HG02840 (cell line): ENCODE measurements at regions not wholly inside any gene's neighbourhood (a gene's known extent, or its start where the extent isn't known, plus 50 kb on each side); places are given as distances from the start of the nearest gene placed in this dataset.
"Not testable (repeated sequence)": the region's sequence is repeated elsewhere in the genome, so short reads cannot be mapped to it uniquely, and the experiment has no call there.

Source experiments
- ATAC-seq: cut with Tn5 transposase; IDR thresholded peaks from one replicate; pipeline ENCODE4 v1.9.1; 2021; ENCODE audit warnings: mild to moderate bottlenecking, moderate library complexity, moderate number of reproducible peaks; ENCODE audit not compliant: unreplicated experiment, low FRiP score

DNA sequence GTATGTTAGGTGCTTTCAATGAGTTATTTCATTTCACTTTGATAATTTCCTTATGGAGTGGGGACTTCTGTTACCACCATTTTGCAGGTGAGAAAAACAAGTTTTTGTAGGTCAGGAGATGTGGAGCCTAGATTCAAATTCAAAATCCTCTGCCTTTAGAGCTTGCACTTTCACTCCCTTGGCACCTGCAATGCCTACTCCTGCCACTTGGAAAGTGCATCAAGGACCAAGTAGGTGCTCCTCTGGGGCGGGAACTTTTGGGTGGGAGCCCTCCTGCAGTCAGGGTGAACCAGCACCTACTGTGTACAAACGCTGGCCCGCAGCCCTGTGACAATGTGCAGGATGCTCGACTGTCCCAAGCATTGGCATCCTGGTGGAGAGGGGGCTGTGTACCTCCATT lies 199.0 kb downstream of the EMX2 start:
- ATAC-seq = no peak

DNA sequence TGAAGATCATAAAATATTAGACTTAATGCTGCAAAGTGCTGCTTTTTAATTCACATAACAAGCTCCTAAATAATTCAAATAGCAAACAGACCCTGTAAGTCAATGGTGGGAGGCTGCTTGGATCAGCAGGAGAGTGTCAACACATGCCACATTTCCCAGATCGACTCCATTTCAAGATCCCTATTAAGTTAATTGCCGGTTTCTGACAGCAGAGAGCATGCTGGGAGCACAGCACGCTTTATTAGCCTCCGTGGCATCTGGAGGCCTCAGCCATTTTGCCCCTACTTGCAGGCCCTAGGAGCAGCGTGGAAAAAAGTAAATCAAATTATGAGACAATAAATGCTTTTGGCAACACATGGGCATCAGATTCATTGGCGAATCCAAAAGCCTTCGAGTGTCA lies 201.0 kb downstream of the EMX2 start:
- ATAC-seq = no peak

DNA sequence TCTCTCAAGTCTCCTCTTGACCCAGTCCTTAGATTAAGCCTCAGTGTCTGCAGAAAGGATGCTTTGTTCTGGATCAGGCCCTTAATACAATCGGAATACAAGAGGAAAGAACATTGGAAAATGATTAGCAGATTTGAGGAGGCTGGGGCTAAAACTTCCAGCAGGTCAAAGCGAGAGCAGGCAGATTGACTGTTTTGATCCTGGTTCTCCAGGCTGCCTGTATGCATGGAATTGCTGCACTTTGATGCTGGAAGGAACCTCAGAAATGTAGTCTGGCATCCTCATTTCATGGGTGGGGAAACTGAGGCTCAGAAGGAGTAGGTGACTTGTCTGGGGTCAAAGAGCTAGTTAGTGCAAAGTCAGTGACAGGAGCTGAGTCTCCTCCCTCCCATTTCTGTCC lies 202.8 kb downstream of the EMX2 start:
- no peak for ATAC-seq

DNA sequence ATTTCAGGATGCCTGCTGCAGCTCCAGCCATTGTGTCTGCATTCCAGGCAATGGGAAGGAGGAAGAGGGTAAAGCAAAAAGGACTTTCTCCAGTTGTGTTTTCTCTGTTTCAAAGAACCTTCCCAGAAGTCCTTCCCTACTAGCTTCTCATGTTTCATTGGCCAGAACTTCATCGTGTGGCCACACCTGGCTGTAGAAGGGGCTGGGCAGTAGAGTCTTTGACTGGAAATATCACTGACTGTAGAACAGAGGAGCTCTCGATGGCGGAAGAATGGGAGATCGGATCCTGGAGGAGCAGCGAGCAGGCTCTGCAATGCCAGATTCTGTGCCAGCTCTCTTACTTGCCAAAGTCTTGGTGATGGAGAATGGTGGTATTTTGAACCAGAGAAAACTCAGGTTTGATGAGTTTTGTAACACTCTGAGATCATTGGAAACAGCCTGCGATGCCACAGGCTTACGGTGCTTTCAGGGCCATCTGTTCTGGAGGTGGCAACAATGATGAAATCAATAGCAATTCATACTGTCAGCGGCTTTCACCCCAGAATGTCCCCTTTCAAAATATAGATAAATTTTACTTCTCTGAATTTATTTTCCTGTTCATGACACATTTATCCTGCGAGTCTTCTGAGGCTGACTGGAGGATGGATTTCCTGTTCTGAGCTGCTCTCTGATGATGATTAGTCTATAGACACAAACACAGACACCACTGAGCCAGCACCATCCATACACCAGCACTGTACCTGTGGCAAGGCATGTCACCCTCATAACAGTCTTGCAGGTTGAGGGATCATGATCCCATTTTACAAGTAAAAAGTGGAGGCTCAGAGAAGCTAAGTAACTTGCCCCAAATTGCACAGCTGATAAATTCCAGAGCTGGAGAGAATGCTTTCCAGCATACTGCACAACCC lies 204.2 kb downstream of the EMX2 start:
- no peak for ATAC-seq

DNA sequence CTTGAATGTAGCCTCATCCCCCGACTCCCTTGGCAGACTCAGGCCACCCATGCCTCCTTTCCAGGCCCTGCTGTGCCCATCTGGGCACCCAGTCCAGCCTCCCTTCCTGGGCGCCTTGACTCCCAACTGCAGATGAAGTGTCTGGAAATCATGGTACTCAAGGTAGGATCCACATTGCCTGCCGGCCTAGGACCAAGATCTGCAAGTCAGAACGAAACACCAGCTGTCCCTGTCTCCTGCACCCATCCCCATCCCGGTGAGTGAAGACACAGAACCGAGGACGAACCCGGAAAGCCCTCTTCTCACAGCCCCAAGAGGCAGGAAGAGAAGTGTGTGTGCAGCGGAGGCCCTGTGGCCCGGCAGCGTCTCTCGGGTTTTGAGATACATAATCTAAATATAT lies 205.1 kb downstream of the EMX2 start:
- ATAC-seq = no peak

DNA sequence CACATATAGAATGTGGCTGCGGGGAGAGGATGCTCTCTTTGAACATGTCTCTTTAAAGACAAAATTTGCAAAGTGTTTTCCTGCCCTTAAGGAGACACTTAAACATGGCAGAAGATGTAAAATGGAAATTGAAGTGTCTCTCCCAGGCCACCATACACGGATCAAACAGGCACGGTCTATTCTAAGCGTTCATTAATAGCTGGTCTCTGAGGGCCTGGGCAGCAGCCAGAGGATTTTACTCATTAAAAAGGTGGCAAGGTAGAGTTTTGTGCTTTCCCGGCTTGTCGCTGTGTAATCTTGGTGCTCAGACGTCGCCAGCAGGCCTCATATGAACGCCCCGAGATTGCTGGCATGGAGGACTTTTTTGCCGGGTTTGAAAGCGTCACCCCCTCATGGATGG lies 205.5 kb downstream of the EMX2 start:
- ATAC-seq = no peak

DNA sequence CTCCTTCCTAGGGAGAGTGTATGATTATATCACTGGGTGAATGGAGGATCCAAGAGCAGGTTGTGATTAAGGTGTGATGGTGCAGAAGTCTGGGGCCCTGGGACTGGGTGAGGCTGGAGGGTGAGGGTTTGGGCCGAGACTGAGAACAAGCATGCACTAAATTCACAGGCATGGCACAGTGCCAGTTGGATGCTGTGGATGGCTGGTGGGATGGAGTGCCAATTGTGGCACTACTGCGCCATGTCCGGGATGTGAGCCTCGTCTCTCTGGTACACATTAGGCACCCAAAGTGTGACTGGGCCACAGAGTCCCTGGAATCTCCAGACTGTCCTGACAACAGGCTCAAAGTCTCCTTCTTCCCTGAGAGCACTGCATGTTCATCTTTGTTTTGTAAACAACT lies 208.1 kb downstream of the EMX2 start:
- ATAC-seq = no peak

DNA sequence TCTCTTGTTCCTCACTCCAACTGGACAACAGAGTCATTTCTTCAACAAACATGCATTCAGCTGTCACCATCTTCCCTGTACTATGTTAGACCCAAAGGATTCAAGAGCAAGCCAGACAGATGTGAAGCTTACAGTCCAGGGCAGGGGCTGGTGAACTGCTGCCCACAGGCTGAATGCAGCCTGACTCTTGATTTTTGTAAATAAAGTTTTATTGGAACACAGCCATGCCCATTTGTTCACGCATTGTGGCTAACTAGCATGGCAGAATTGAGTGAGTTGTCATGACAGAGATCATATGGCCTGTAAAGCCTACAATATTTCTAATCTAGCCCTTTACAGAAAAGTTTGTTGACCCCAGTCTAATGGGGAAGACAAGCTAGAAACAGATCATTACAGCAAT lies 208.7 kb downstream of the EMX2 start:
- no peak for ATAC-seq

DNA sequence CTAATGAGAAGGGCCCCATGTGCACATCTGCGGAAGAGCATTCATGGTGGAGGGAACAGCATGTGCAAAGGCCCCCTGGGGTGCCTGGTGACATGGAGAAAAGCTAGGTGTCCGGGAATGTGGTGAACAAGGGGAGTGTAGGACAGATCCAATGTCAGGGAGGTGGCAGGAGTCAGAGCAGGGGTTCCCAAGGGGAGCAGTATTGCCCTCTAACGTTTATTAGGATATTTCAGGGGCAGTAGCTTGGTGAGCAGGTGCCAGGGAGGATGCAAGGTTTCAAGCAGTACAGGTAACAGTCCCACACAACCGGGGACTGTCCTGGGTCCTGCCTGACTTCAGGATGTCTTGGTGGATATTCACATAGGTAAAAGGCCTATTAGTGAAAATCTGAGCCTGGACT lies 209.6 kb downstream of the EMX2 start:
- ATAC-seq = no peak

DNA sequence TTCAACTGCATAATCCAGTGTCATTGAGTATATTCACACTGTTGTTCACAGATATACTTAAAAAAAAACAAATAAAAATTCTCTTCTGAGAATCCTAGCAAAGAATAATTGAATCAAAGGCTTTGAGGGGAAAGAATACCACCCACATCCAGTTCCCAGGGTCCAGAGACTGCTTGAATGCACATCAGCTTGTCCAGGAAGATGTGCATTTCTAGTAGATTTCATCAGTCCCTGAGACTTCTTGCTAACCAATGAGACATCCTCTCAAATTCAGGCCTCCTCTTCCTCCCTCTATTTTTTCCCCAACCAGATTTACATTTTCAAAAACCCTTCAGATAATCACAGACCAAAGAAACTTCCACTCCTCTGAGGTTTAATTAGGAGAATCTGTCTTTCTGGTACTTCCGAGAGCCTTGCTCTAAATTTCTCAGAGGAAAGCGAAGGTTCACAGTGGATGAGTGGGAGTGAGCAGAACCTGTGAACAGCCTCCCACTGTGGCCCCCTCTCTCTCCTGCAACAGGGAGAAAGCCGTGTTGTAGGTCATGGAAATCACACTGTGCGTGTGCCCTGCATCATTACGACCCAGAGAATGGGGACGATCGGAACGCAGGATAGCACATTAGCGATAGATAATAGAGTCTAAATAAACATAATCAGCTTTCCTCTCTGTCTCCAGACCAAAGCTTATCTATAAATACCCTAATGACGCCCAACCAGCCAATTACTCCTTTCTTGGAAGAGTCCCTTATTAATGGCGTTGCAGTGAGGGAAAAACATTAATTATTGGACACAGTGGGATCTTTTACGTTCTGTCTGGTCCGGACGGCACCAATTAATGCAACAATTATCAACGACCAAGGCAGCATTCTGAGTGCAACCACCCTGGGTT lies 212.5 kb downstream of the EMX2 start:
- ATAC-seq = no peak

DNA sequence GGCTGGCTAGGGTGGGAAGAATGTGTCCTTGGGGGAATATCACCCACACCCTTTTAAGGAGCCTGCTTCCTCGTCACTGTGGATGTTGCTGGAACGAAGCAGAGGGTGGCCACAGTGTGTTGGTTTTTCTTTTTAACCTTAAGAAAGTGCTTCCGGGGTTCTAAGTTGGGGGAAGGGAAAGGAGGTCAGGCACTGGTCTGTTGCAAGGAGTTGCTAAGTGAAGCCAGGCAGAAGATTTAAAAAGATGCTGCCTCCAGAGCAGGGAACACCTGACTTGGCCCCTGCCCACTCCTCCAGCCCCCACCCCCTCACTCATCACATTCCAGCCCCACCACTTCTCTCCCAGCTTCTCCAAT lies 213.1 kb downstream of the EMX2 start:
- no peak for ATAC-seq

DNA sequence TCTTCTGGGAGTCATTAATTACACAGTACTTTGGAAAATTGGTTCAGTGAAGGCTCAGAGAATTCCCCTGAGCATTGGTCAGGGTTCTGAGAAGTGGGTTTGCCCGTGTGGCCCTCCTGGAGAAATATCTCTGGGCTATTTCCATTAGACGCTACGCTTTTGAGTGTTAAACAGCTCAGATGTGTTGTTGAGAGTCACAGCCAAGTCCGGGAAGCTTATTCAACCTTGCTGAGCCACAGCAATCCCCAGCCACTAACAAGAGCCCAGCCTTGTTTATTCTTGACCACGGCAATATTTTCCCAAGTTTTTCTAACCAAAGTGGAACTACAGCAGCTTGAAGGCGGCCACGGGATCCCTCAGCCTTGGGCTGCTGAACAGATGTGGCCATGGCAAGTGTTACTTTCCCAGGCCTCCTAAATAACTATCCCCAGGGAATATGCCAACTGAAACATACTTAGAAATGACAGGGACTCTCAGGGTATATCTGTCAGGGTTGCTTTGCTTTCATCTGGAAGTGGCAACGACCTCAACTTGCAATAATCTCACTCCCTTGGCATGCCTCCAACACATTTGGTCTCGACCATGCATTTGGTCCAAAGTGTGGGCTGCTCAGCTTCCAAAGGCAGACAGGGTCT lies 214.7 kb downstream of the EMX2 start:
- no peak for ATAC-seq

DNA sequence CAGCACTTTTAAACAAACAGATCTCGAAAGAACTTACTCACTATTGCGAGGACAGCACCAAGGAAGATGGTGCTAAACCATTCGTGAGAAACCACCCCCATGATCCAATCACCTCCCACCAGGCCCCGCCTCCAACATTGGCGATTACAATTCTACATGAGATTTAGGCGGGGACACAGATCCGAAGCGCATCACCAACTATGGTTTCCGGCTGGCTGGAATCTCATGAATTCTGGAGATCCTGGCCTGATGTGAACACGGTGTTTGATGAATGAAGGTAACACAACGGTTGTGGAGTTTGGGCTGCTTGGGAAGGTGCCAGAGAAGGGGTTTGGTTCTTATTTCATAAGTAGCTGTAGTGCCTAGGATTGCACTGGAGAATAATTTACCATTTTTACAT lies 216.7 kb downstream of the EMX2 start:
- no peak for ATAC-seq

DNA sequence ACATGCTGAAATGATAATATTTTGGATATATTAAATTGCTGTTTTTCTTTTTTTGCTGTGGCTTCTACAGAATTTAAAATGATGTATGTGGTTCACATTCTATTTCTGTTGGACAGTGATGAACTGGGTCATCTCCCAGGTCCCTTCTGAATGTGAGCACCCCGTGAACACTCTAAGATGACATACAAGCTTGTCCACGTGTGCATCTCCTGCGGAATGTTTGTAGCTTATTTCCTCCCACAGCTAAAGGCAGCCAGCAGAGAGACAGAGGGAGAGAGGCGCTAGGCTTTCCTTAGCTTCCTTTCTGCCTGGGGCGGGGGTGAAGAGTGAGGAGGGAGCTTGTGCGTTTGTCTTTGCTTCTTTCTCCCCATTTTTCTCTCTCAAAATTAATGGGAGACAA lies 219.1 kb downstream of the EMX2 start:
- no peak for ATAC-seq

DNA sequence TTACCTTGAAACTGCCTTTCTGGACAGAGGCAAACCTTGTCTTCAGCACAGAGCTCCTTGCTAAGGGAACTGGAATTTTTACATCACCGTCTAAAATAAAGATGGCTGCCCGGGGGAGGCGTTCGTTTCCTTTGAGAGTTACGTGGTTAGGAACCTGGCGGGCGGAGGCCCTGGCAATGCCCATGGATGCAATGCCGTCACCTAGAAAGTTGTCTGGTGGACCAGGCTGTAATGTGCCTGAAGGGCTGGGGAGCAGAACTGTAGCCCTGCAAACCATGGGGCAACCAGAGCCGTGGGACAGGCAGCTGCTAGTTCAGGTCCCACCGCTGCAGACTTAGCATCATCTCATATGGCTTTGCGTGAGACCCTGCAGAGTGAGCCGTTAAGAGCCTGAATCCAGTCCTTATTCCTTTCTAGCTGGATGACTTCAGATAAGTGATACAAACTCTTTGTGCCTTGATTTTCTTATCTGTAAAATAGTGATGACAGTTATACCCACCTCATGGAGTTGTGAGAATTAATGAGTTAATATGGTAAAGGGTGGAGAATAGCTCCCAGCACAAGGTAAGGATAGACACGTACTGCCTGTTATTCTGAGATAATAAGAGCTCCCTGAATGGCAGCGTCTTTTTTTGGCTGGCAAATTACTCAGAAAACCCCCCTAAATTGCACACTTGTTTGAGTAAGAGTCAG lies 219.7 kb downstream of the EMX2 start:
- ATAC-seq = no peak

DNA sequence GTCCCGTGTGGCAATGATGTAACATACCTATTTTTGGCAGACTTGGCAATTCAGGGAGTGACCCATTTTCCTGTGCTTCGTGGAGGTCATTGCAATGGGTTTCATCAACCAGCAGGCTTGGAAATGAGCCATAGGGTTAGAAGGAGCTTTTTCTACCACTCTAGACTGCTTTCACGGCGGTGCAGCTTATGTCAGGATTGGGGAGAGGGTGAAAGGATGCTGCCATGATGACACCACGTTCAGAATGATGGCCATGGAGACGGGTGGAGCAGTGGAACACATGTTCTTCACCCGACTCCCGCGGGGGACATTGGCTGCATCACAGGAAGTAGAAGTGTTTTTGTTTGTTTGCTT lies 220.2 kb downstream of the EMX2 start:
- no peak for ATAC-seq

DNA sequence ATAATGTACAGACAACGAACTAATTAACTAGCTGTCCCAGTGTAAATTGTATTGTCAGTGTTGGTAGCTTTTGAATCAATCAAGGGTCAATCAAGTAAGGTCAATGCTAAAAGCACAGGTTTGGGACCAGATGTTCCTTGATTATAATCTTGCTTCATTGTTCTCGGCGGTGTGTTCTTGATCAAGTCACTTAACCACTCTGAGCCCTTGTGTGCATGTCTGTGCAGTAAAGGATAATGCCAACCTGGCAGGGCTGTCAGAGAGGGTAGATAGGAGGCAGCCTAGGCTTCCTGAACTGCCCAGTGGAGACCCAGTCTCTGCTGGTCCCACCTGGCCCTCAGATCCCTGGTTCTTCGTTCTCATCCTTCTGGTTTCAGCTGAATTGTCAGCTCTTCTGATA lies 221.0 kb downstream of the EMX2 start:
- no peak for ATAC-seq

DNA sequence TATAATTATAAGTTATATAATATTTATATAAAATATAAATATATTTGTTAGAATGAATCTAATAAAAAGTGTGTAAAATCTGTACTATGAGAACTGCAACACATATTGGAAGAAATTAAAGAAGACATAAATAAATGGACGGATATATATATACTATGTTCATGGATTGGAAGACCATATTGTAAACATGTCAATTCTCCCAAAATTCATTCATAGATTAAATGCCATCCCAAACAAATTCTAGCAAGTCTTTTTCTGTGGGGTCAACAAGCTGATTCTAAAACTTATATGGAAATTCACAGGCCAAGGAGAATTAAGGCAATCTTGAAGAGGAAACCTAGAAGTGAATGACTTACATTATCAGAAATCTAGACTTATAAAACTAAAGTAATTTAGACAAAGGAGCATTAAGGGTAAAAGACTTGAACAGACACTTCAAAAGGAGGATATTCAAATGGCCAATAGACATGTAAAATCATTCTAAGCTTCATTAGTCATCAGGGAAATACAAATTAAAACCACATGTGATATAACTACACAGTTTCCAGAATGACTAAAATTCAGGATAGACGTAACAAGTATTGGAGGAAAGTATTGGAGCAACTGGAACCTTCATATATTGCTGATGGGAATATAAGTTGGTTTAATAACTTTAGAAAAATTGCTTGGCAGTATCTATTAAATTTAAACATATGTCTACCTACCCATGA lies 225.9 kb downstream of the EMX2 start:
- ATAC-seq = no peak

DNA sequence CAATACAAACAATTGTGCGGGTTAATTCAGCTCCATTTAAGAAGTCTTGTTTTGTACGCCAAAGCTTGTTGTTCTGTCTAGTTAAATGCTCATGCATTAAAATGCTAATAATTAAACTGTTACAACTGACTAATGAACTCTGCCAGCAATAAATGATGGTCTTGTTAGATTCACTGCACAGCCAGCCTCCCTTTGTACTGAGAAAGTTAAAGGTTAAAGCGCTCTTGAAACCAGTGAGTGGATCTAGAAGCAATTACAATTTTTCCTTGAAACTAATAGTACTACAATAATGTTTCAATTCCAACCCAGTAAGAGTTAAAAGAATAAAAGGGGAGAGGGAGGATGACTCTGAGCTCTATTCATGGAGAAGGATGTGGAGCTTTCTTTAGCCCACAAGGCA lies 233.0 kb downstream of the EMX2 start:
- no peak for ATAC-seq

DNA sequence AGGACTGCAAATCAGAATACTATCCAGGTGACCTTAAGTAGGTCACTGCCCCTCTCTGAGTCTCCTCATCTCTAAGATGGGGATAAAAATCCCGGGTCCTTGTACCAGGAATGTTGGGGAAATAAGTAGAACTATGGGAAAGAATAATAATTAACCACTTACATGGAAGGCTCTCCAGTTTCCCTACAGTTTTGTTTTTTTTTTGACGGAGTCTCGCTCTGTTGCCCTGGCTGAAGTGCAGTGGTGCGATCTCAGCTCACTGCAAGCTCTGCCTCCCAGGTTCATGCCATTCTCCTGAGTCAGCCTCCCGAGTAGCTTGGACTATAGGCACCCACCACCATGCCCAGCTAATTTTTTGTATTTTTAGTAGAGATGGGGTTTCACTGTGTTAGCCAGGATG lies 234.7 kb downstream of the EMX2 start:
- not testable (repeated sequence) for ATAC-seq
